ENCODE measurements at regions not wholly inside any gene's neighbourhood (a gene's known extent, or its start where the extent isn't known, plus 50 kb on each side); places are given as distances from the start of the nearest gene placed in this dataset.
"Not testable (repeated sequence)": the region's sequence is repeated elsewhere in the genome, so short reads cannot be mapped to it uniquely, and the experiment has no call there.

- no peak for DNase-seq
Measured at GRCh38 chr2:200102971-200103370, 147.6 kb downstream of the MAIP1 start.

GRCh38 chr2:200104015-200104414, 148.6 kb downstream of the MAIP1 start:
- DNase-seq = no peak

- no peak for DNase-seq
Measured at GRCh38 chr2:200107514-200108217, 152.3 kb downstream of the MAIP1 start.

- DNase-seq = no peak
Measured at GRCh38 chr2:200109421-200109820, 154.0 kb downstream of the MAIP1 start.

GRCh38 chr2:200110381-200110780, 155.0 kb downstream of the MAIP1 start:
- no peak for DNase-seq

- DNase-seq = not testable (repeated sequence)
Measured at GRCh38 chr2:200113016-200113799, 157.8 kb downstream of the MAIP1 start.

- no peak for DNase-seq
Measured at GRCh38 chr2:200119236-200119635, 163.9 kb downstream of the MAIP1 start.

- no peak for DNase-seq
Measured at GRCh38 chr2:200121931-200122330, 166.5 kb downstream of the MAIP1 start.

GRCh38 chr2:200122683-200123082, 167.3 kb downstream of the MAIP1 start:
- no peak for DNase-seq

GRCh38 chr2:200124665-200125368, 169.4 kb downstream of the MAIP1 start:
- DNase-seq = not testable (repeated sequence)

- no peak for DNase-seq
Measured at GRCh38 chr2:200125444-200126284, 170.3 kb downstream of the MAIP1 start.

- DNase-seq = not testable (repeated sequence)
Measured at GRCh38 chr2:200126285-200126670, 170.9 kb downstream of the MAIP1 start.

GRCh38 chr2:200126680-200127079, 171.3 kb downstream of the MAIP1 start:
- DNase-seq = not testable (repeated sequence)

GRCh38 chr2:200127848-200128247, 172.5 kb downstream of the MAIP1 start:
- no peak for DNase-seq

GRCh38 chr2:200128296-200128695, 172.9 kb downstream of the MAIP1 start:
- DNase-seq = no peak

- no peak for DNase-seq
Measured at GRCh38 chr2:200129721-200130462, 174.5 kb downstream of the MAIP1 start.

- no peak for DNase-seq
Measured at GRCh38 chr2:200130762-200131166, 175.4 kb downstream of the MAIP1 start.

- DNase-seq = no peak
Measured at GRCh38 chr2:200131307-200131706, 175.2 kb upstream of the SPATS2L start.

GRCh38 chr2:200135082-200135481, 171.4 kb upstream of the SPATS2L start:
- DNase-seq = no peak

- no peak for DNase-seq
Measured at GRCh38 chr2:200136655-200137054, 169.8 kb upstream of the SPATS2L start.

GRCh38 chr2:200137271-200137670, 169.2 kb upstream of the SPATS2L start:
- no peak for DNase-seq

GRCh38 chr2:200137691-200138090, 168.8 kb upstream of the SPATS2L start:
- DNase-seq = no peak

All from CD4-positive, alpha-beta T cell treated with Interleukin-4 for 1 hour (primary cell).